ENCODE measurements at regions not wholly inside any gene's neighbourhood (a gene's known extent, or its start where the extent isn't known, plus 50 kb on each side); places are given as distances from the start of the nearest gene placed in this dataset.

- Mint-ChIP-seq H3K27ac (ENCODE audit: unreplicated experiment) (no peak overlapping the region), H3K36me3 (ENCODE audit: insufficient read depth, unreplicated experiment) (no peaks in the 10 kb centered on the region), H3K9me3 (ENCODE audit: unreplicated experiment) (peaks cover 9% of the 10 kb centered on the region), H3K4me1 (ENCODE audit: low read depth, unreplicated experiment) (no peaks in the 10 kb centered on the region), H3K4me3 (ENCODE audit: unreplicated experiment) (no peak overlapping the region), H3K27me3 (ENCODE audit: insufficient read depth, unreplicated experiment) (no peaks in the 10 kb centered on the region)
- DNase-seq, result no peak
- no peaks in the 10 kb centered on the region for H3K36me3 ChIP-seq (ENCODE audit: control insufficient read depth, insufficient read depth, low read length)
- H3K4me3 ChIP-seq (ENCODE audit: low read depth, low read length), result no peak overlapping the region
- H3K27me3 ChIP-seq (replicated peaks; ENCODE audit: control insufficient read depth, insufficient read depth, low read length), result no peaks in the 10 kb centered on the region
- no TSS peak for BruUV-seq (replicated peaks)
- TF ChIP-seq CTCF (IDR thresholded peaks at IDR 0.05; ENCODE audit: insufficient read depth in 1 of 2, low read depth in 1 of 2, low read length in 1 of 2, severe bottlenecking in 1 of 2, unreplicated experiment in 1 of 2), result no peak
- no peaks in the 10 kb centered on the region for H3K9me3 ChIP-seq
- no peaks in the 10 kb centered on the region; the same call in 1 of the 2 replicates for H3K4me1 ChIP-seq
- ChIA-PET POLR2A (no interaction called here), CTCF (no interaction called here)
- intact Hi-C loops (cut with micrococcal nuclease; ENCODE audit: unreplicated experiment), result no loop called here
These were observed 332.2 kb upstream of the RSPO3 start for GRCh38 chr6:126786262-126786661.

GRCh38 chr6:126787635-126788034 lies 330.8 kb upstream of the RSPO3 start:
- no peaks in the 10 kb centered on the region for H3K36me3 Mint-ChIP-seq (ENCODE audit: insufficient read depth, unreplicated experiment)
- Histone ChIP-seq H3K4me3 (ENCODE audit: low read depth, low read length) (no peak overlapping the region), H3K27me3 (replicated peaks; ENCODE audit: control insufficient read depth, insufficient read depth, low read length) (no peaks in the 10 kb centered on the region), H3K4me1 (no peaks in the 10 kb centered on the region), H3K9me3 (no peaks in the 10 kb centered on the region), H3K36me3 (ENCODE audit: control insufficient read depth, insufficient read depth, low read length) (no peaks in the 10 kb centered on the region)
- intact Hi-C loops (cut with micrococcal nuclease; ENCODE audit: unreplicated experiment), result no loop called here
- no peaks in the 10 kb centered on the region for H3K4me1 Mint-ChIP-seq (ENCODE audit: low read depth, unreplicated experiment)
- H3K27ac Mint-ChIP-seq (ENCODE audit: unreplicated experiment), result no peak overlapping the region
- BruUV-seq (replicated peaks), result no TSS peak
- H3K27me3 Mint-ChIP-seq (ENCODE audit: insufficient read depth, unreplicated experiment), result no peaks in the 10 kb centered on the region
- DNase-seq, result no peak
- CTCF ChIA-PET, result no interaction called here
- TF ChIP-seq CTCF (IDR thresholded peaks at IDR 0.05; ENCODE audit: insufficient read depth in 1 of 2, low read depth in 1 of 2, low read length in 1 of 2, severe bottlenecking in 1 of 2, unreplicated experiment in 1 of 2), result no peak
- no peak overlapping the region for H3K4me3 Mint-ChIP-seq (ENCODE audit: unreplicated experiment)
- H3K9me3 Mint-ChIP-seq (ENCODE audit: unreplicated experiment), result peaks cover 9% of the 10 kb centered on the region
- POLR2A ChIA-PET, result no interaction called here

- CTCF ChIA-PET, result no interaction called here
- no peaks in the 10 kb centered on the region for H3K4me1 ChIP-seq
- intact Hi-C loops (cut with micrococcal nuclease; ENCODE audit: unreplicated experiment), result no loop called here
These were observed 329.6 kb upstream of the RSPO3 start for GRCh38 chr6:126788861-126789365.

More at GRCh38 chr6:126788861-126789365, 329.6 kb upstream of the RSPO3 start:
- no peaks in the 10 kb centered on the region for H3K36me3 ChIP-seq (ENCODE audit: control insufficient read depth, insufficient read depth, low read length)
- BruUV-seq (replicated peaks), result no TSS peak
- no peaks in the 10 kb centered on the region for H3K27me3 Mint-ChIP-seq (ENCODE audit: insufficient read depth, unreplicated experiment)
- DNase-seq, result no peak
- H3K9me3 Mint-ChIP-seq (ENCODE audit: unreplicated experiment), result peaks cover 9% of the 10 kb centered on the region
- no peak overlapping the region for H3K27ac Mint-ChIP-seq (ENCODE audit: unreplicated experiment)
- no peaks in the 10 kb centered on the region for H3K9me3 ChIP-seq
- no peaks in the 10 kb centered on the region for H3K27me3 ChIP-seq (replicated peaks; ENCODE audit: control insufficient read depth, insufficient read depth, low read length)
- no peaks in the 10 kb centered on the region for H3K4me1 Mint-ChIP-seq (ENCODE audit: low read depth, unreplicated experiment)
- no peak overlapping the region for H3K4me3 ChIP-seq (ENCODE audit: low read depth, low read length)
- no peak for TF ChIP-seq CTCF (IDR thresholded peaks at IDR 0.05; ENCODE audit: insufficient read depth in 1 of 2, low read depth in 1 of 2, low read length in 1 of 2, severe bottlenecking in 1 of 2, unreplicated experiment in 1 of 2)
- H3K4me3 Mint-ChIP-seq (ENCODE audit: unreplicated experiment), result no peak overlapping the region
- H3K36me3 Mint-ChIP-seq (ENCODE audit: insufficient read depth, unreplicated experiment), result no peaks in the 10 kb centered on the region
- POLR2A ChIA-PET, result no interaction called here

Data from Caco-2 (cell line).